Fibroblast of skin of right quadriceps (primary cell): ENCODE measurements at regions not wholly inside any gene's neighbourhood (a gene's known extent, or its start where the extent isn't known, plus 50 kb on each side); places are given as distances from the start of the nearest gene placed in this dataset.
A peak's percentile ranks its signal among the peaks of the same experiment; 100 is the strongest.

Experiments
- DNase-seq: peaks from one replicate; pipeline ENCODE4 v3.0.0-alpha.2; 2013

DNA sequence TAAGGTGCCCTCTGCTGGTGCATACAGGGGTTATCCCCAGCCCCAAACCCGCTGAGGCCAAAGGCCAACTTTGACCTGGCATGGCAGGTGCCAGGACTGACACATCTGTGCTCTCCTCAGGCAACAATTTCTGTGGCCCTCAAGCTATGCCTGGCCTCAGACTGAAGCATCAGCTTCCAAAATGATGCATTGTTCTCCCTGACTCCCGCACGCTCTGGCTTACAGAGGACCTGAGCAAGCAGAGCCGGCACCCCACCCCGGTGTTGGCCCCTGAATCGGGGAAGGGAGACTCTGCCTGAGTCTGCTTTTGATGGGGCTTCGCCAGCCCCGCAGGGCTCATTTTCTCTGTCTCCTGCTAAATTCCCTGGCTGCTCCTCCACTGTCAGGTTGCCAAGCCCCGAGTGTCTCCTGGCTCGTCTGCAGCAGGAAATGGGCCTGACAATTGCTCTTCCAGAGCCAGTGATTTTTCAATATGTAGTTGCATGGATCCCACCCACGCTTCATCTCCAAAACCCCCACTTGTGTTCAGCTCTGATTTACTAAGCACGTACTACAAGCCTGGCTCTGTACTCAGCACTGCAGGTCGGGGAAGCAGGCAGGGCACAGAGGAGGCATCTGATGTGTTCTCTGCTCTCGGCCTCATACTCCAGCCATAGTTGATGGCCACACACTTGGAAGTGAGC lies 126.1 kb downstream of the SLC38A6 start:
- peak; percentile 80 for DNase-seq

DNA sequence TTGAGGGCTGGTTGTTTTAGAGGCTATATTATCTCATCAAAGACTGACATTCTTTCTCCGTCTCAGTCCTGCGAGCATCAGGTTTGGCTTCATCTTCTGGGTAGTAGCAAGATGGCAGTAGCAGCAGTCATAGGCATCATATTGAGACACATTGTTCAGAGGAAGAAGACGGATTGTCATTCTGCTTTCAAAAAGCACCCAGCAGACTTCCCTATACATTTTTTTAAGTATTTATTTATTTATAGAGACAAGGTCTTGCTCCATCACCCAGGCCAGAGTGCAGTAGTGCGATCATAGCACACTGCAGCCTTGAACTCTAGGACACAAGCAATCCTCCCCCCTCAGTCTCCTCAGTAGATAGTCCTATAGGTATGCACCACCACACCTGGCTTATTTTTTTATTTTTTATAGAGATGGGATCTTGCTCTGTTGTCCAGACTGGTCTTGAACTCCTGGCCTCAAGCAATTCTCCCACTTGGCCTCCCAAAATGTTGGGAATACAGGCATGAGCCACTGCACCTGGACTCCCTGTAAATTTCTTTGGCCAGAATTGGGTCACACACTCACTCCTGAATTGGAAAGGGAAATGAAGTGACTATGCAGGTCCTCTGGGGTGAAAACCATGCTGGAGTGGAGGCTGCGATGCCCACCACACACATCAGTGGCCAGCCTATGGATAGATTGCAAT lies 125.4 kb downstream of the SLC38A6 start:
- DNase-seq: no peak

DNA sequence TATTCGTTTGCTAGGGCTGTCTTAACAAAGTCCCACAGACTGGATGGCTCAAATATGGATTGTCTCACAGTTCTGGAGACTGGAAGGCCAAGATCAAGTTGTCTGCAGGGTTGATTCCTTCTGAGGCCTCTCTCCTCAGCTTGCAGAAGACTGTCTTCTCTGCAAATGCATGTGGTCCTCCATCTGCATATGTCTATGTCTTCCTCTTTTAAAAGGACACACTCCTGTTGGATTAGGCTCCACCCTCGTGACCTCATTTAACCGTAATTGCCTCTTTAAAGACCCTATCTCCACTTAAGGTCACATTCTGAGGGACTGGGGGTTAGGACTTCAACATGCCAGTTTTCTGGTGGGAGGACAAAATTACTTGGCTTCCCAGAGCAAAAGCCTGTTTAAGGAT lies 123.3 kb downstream of the SLC38A6 start:
- no peak for DNase-seq

DNA sequence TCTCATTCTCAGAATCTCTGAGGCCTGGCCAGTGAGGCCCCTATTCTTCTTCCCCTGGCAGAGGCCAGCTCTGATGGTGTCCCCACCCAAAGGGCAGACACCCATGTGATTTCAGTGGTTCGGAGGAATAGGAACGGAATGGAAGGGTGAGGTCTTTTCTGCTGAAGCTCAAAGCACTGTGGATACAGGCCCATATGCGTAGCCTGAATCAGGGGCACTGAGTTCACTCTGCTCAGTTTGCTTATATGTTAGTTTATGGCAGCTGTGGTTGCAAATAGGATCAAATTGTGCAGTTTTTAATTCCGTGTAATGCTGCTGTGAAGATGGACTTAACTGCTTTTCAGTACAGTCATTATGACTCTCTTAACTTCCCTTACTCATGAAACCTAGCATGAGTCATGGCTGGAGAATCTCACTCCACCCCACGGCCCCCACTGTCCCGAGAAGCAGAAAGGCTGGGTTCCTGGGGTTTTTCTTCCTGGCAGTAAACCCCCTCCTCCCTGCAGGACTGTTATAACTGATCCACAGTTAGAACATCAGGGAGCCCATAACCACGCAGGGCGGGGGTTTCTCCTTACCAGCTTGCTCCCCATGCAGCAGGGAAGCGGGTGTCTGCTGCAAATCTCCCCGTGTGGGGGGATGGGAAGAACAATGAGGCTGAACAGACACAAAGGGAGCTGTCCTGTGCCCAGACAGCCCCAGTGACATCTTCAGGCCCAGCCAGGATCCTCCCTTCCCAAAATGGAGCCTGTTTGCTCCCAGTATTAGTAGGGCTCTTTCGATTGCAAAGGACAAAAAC lies 122.7 kb downstream of the SLC38A6 start:
- DNase-seq: peak; percentile 99

DNA sequence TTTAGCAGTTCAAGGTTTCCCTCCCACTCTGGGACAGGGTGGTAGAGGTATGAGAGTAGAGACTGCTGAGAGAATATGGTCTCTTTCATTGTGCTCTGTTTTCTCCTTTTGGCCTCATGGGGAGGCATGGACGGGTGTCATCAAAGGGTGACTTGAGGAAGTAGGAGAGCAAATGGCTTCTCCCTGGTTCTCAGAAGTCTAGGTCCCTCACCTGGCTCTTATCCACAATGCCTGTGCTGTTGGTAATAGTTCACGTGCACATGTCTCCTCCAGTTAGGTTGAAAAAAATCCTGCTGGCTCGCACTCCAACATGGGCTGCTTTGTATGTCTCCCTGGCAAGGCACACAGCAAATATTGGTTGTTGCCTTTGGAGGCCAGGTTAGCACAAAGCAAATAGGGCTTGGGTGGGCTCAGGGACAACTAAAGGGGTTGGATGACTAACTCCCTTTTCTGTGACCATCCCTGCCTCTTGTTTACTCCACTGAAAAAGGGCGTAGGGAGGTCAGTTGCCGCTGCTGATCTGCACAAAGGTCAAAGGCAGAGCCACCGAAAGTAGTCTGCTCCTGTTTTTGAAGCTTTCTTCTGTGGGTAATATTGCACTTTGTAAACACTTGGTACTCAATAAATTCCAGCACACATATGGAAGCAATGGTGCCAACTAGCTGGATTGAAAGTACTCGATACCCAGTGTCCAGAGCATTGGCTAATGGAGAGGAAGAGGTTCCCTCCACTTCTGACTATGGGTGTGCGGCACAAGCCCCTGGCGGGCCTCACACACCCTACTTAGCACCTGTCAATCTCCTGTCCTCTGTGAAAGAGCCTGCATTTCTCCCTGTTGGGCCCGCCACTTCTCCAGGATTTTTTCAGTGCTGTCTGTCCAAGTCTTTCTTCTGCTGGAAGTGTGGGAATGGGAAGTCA lies 121.8 kb downstream of the SLC38A6 start:
- no peak for DNase-seq
